ENCODE measurements at regions not wholly inside any gene's neighbourhood (a gene's known extent, or its start where the extent isn't known, plus 50 kb on each side); places are given as distances from the start of the nearest gene placed in this dataset.
"Not testable (repeated sequence)": the region's sequence is repeated elsewhere in the genome, so short reads cannot be mapped to it uniquely, and the experiment has no call there.

DNA sequence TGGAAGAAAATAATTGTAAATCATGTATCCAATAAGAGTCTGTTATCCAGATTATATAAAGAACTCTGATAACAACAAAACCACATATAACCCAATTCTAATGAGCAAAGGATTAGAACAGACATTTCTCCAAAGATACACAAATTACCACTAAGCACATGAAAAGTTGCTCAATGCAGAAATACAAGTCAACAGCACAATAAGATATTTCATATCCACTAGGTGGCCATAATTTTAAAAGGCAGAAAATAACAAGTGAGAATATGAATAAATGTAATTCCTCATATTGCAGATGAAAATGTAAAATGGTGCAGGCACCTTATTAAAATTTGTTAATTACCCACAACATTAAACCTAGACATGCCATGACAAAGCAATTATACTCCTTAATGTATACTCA, 73.9 kb upstream of the ZCCHC13 start:
- Histone ChIP-seq H3K36me3 (ENCODE audit: insufficient read depth, low read length) (no peaks in the 10 kb centered on the region), H3K4me1 (ENCODE audit: insufficient read depth, low read length) (peaks cover 6% of the 10 kb centered on the region), H3K9ac (ENCODE audit: low read length) (no peak overlapping the region), H3K27ac (ENCODE audit: low read depth, low read length) (no peak overlapping the region), H3K9me3 (ENCODE audit: low read length) (no peaks in the 10 kb centered on the region), H3K27me3 (ENCODE audit: control insufficient read depth in 1 of 2, insufficient read depth in 2 of 2, low read length in 2 of 2) (no peaks in the 10 kb centered on the region), H3K4me3 (ENCODE audit: low read depth in 1 of 2, low read length in 2 of 2) (no peak overlapping the region)

DNA sequence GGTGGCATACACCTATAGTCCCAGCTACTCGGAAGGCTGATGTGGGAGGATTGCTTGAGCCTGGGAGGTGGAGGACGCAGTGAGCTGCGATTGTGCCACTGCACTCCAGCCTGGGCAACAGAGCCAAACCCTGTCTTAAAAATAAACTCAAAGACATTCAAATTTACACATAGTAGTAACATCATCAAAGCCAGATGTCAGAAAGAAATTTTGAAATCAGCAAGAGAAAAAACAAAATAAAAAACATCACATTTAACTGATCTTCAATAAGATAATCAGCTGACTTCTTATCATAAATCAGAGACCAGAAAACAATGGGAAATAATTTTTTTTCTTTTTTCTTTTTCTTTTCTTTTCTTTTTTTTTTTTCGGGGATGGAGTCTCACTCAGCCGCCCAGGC, 78.9 kb upstream of the ZCCHC13 start:
- Histone ChIP-seq H3K27ac (ENCODE audit: low read depth, low read length) (no peak overlapping the region), H3K9me3 (ENCODE audit: low read length) (no peaks in the 10 kb centered on the region), H3K4me3 (ENCODE audit: low read depth in 1 of 2, low read length in 2 of 2) (no peak overlapping the region), H3K9ac (ENCODE audit: low read length) (no peak overlapping the region), H3K27me3 (ENCODE audit: control insufficient read depth in 1 of 2, insufficient read depth in 2 of 2, low read length in 2 of 2) (no peaks in the 10 kb centered on the region), H3K4me1 (ENCODE audit: insufficient read depth, low read length) (no peaks in the 10 kb centered on the region), H3K36me3 (ENCODE audit: insufficient read depth, low read length) (no peaks in the 10 kb centered on the region)

GRCh38 chrX:74220277-74220676, 83.7 kb upstream of the ZCCHC13 start:
- Histone ChIP-seq H3K9ac (ENCODE audit: low read length) (no peak overlapping the region), H3K27ac (ENCODE audit: low read depth, low read length) (no peak overlapping the region), H3K4me3 (ENCODE audit: low read depth in 1 of 2, low read length in 2 of 2) (no peak overlapping the region), H3K36me3 (ENCODE audit: insufficient read depth, low read length) (no peaks in the 10 kb centered on the region), H3K9me3 (ENCODE audit: low read length) (no peaks in the 10 kb centered on the region), H3K27me3 (ENCODE audit: control insufficient read depth in 1 of 2, insufficient read depth in 2 of 2, low read length in 2 of 2) (no peaks in the 10 kb centered on the region), H3K4me1 (ENCODE audit: insufficient read depth, low read length) (no peaks in the 10 kb centered on the region)

DNA sequence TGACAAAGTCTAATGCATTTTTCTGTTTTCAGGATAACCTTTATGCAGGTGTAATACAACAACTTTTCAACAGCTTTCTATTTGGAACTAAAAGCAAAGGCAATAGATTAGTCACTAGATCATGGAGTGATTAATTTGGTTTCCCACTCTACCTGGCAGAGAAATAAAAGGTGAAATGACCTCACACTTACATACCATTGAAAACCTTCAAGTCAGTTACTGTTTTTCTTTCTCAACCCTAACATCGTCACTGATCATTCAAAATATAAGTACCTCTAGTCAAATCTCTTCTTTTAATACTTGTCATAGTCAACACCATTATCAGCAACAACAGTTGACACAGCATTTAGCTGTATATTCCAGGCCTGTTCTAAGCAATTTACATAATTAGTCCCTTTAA, 85.1 kb upstream of the ZCCHC13 start:
- Histone ChIP-seq H3K36me3 (ENCODE audit: insufficient read depth, low read length) (peaks cover 6% of the 10 kb centered on the region), H3K27me3 (ENCODE audit: control insufficient read depth in 1 of 2, insufficient read depth in 2 of 2, low read length in 2 of 2) (no peaks in the 10 kb centered on the region), H3K9me3 (ENCODE audit: low read length) (no peaks in the 10 kb centered on the region), H3K27ac (ENCODE audit: low read depth, low read length) (no peak overlapping the region), H3K4me3 (ENCODE audit: low read depth in 1 of 2, low read length in 2 of 2) (no peak overlapping the region), H3K9ac (ENCODE audit: low read length) (no peak overlapping the region), H3K4me1 (ENCODE audit: insufficient read depth, low read length) (no peaks in the 10 kb centered on the region)

DNA sequence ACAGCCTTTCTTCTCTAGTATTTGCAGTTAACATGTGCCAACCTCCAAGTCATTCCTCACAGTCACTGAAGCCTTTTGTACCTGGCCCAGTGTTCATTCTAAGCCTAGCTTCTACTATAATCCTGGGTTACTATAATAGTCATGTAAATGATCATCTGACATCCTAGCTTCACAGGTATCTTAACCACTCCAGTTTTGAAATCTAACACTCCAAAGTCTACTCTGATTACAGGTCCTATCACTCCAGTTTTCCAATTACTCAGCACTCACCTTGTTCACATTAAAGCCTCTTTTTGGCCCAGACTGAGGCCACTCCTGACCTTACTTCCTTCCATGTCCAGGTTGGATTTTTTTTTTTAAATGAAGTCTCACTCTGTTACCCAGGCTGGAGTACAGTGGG, 87.6 kb upstream of the ZCCHC13 start:
- H3K36me3 ChIP-seq (ENCODE audit: insufficient read depth, low read length): peaks cover 8% of the 10 kb centered on the region
- H3K27ac ChIP-seq (ENCODE audit: low read depth, low read length): no peak overlapping the region
- H3K9ac ChIP-seq (ENCODE audit: low read length): no peak overlapping the region

DNA sequence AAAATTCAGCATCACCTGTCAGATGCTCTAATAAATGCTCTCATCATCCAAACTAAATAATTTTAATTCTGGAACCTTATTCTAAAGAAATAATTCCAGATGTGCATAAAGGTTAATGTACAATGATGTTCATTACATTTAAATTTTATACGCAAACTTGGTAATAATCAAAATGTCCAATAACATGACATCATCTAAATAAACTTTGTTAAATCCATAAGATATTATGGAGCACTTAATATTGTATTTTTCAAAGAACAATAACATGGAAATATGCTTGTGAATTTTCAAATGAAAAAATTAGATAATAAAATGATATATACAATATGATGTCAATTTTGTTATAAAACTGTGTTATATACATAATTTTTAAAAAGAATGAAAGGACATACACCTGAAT, 92.1 kb upstream of the ZCCHC13 start:
- H3K9me3 ChIP-seq (ENCODE audit: low read length): no peaks in the 10 kb centered on the region
- H3K27ac ChIP-seq (ENCODE audit: low read depth, low read length): no peak overlapping the region
- H3K9ac ChIP-seq (ENCODE audit: low read length): no peak overlapping the region
- H3K4me3 ChIP-seq (ENCODE audit: low read depth in 1 of 2, low read length in 2 of 2): no peak overlapping the region
- no peaks in the 10 kb centered on the region for H3K4me1 ChIP-seq (ENCODE audit: insufficient read depth, low read length)
- H3K27me3 ChIP-seq (ENCODE audit: control insufficient read depth in 1 of 2, insufficient read depth in 2 of 2, low read length in 2 of 2): no peaks in the 10 kb centered on the region
- peaks cover 11% of the 10 kb centered on the region for H3K36me3 ChIP-seq (ENCODE audit: insufficient read depth, low read length)

More for the DNA sequence above, 87.6 kb upstream of the ZCCHC13 start:
- Histone ChIP-seq H3K4me1 (ENCODE audit: insufficient read depth, low read length) (no peaks in the 10 kb centered on the region), H3K9me3 (ENCODE audit: low read length) (no peaks in the 10 kb centered on the region), H3K27me3 (ENCODE audit: control insufficient read depth in 1 of 2, insufficient read depth in 2 of 2, low read length in 2 of 2) (no peaks in the 10 kb centered on the region), H3K4me3 (ENCODE audit: low read depth in 1 of 2, low read length in 2 of 2) (no peak overlapping the region)

GRCh38 chrX:74207539-74207938, 96.4 kb upstream of the ZCCHC13 start:
- no peak overlapping the region for H3K9ac ChIP-seq (ENCODE audit: low read length)
- H3K4me3 ChIP-seq (ENCODE audit: low read depth in 1 of 2, low read length in 2 of 2): no peak overlapping the region
- no peaks in the 10 kb centered on the region for H3K27me3 ChIP-seq (ENCODE audit: control insufficient read depth in 1 of 2, insufficient read depth in 2 of 2, low read length in 2 of 2)
- H3K27ac ChIP-seq (ENCODE audit: low read depth, low read length): no peak overlapping the region
- H3K4me1 ChIP-seq (ENCODE audit: insufficient read depth, low read length): no peaks in the 10 kb centered on the region
- H3K36me3 ChIP-seq (ENCODE audit: insufficient read depth, low read length): peaks cover 5% of the 10 kb centered on the region
- no peaks in the 10 kb centered on the region for H3K9me3 ChIP-seq (ENCODE audit: low read length)

- Histone ChIP-seq H3K4me1 (ENCODE audit: insufficient read depth, low read length) (no peaks in the 10 kb centered on the region), H3K9ac (ENCODE audit: low read length) (no peak overlapping the region), H3K27me3 (ENCODE audit: control insufficient read depth in 1 of 2, insufficient read depth in 2 of 2, low read length in 2 of 2) (peaks cover 0 to 9% of the 10 kb centered on the region in 2 donors), H3K9me3 (ENCODE audit: low read length) (no peaks in the 10 kb centered on the region), H3K4me3 (ENCODE audit: low read depth in 1 of 2, low read length in 2 of 2) (no peak overlapping the region), H3K36me3 (ENCODE audit: insufficient read depth, low read length) (no peaks in the 10 kb centered on the region), H3K27ac (ENCODE audit: low read depth, low read length) (no peak overlapping the region)
Measured at GRCh38 chrX:74195605-74196004, 108.4 kb upstream of the ZCCHC13 start.

DNA sequence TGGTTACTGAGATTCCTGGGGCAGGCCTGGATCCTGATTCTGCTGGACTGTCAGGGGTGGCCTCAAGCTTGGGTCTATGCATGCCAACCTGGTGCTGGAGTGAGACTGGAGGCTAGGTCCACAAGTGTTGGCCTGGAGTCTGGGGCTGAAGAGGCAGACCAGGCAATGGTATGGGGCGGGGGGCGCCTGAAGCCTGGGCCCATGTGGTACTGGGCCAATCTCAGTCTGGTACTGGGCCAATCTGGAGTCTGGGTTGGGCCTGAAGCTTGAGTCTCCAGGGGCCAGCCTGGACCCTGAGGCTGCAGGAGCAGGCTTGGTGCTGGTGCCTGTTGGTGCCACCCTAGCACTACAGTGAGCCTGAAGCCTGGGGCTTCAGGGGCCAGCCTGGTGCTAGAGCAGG, 108.9 kb upstream of the ZCCHC13 start:
- Histone ChIP-seq H3K4me3 (ENCODE audit: low read depth in 1 of 2, low read length in 2 of 2) (no peak overlapping the region), H3K9me3 (ENCODE audit: low read length) (no peaks in the 10 kb centered on the region)

GRCh38 chrX:74187211-74187610, 116.8 kb upstream of the ZCCHC13 start:
- Histone ChIP-seq H3K4me3 (ENCODE audit: low read depth in 1 of 2, low read length in 2 of 2) (no peak overlapping the region), H3K27me3 (ENCODE audit: control insufficient read depth in 1 of 2, insufficient read depth in 2 of 2, low read length in 2 of 2) (no peaks in the 10 kb centered on the region), H3K9ac (ENCODE audit: low read length) (no peak overlapping the region), H3K27ac (ENCODE audit: low read depth, low read length) (no peak overlapping the region), H3K36me3 (ENCODE audit: insufficient read depth, low read length) (no peaks in the 10 kb centered on the region), H3K9me3 (ENCODE audit: low read length) (no peaks in the 10 kb centered on the region), H3K4me1 (ENCODE audit: insufficient read depth, low read length) (no peaks in the 10 kb centered on the region)

More for the DNA sequence above, 108.9 kb upstream of the ZCCHC13 start:
- Histone ChIP-seq H3K27me3 (ENCODE audit: control insufficient read depth in 1 of 2, insufficient read depth in 2 of 2, low read length in 2 of 2) (peaks cover 0 to 9% of the 10 kb centered on the region in 2 donors), H3K4me1 (ENCODE audit: insufficient read depth, low read length) (no peaks in the 10 kb centered on the region), H3K9ac (ENCODE audit: low read length) (no peak overlapping the region), H3K27ac (ENCODE audit: low read depth, low read length) (no peak overlapping the region), H3K36me3 (ENCODE audit: insufficient read depth, low read length) (no peaks in the 10 kb centered on the region)

DNA sequence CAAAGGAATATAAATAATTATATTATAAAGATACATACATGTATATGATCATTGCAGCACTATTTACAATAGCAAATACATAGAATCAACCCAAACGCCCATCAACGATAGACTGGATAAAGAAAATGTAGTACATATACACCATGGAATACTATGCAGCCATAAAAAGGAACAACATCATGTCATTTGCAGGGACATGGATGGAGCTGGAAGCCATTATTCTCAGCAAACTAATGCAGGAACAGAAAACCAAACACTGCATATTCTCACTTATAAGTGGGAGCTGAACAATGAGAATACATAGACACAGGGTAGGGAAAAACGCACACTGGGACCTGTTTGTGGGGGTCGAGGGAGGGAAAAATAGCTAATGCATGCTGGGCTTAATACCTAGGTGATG, 120.9 kb upstream of the ZCCHC13 start:
- H3K27ac ChIP-seq (ENCODE audit: low read depth, low read length); H3K4me3 ChIP-seq (ENCODE audit: low read depth in 1 of 2, low read length in 2 of 2); H3K4me1 ChIP-seq (ENCODE audit: insufficient read depth, low read length); H3K9ac ChIP-seq (ENCODE audit: low read length); H3K36me3 ChIP-seq (ENCODE audit: insufficient read depth, low read length); H3K27me3 ChIP-seq (ENCODE audit: control insufficient read depth in 1 of 2, insufficient read depth in 2 of 2, low read length in 2 of 2); H3K9me3 ChIP-seq (ENCODE audit: low read length): not testable (repeated sequence)

- H3K36me3 ChIP-seq (ENCODE audit: insufficient read depth, low read length): not testable (repeated sequence)
Measured at GRCh38 chrX:74181976-74182375, 122.0 kb upstream of the ZCCHC13 start.

More at GRCh38 chrX:74181976-74182375, 122.0 kb upstream of the ZCCHC13 start:
- not testable (repeated sequence) for H3K27me3 ChIP-seq (ENCODE audit: control insufficient read depth in 1 of 2, insufficient read depth in 2 of 2, low read length in 2 of 2); H3K4me1 ChIP-seq (ENCODE audit: insufficient read depth, low read length); H3K9me3 ChIP-seq (ENCODE audit: low read length); H3K27ac ChIP-seq (ENCODE audit: low read depth, low read length); H3K4me3 ChIP-seq (ENCODE audit: low read depth in 1 of 2, low read length in 2 of 2); H3K9ac ChIP-seq (ENCODE audit: low read length)

Data from muscle layer of colon (tissue), 2 donors.